ENCODE measurements at regions not wholly inside any gene's neighbourhood (a gene's known extent, or its start where the extent isn't known, plus 50 kb on each side); places are given as distances from the start of the nearest gene placed in this dataset.

GRCh38 chr1:36570478-36571060, 87.9 kb upstream of the CSF3R start:
- no peak for DNase-seq

- DNase-seq: no peak
These were observed 87.3 kb upstream of the CSF3R start for GRCh38 chr1:36570006-36570405.

- DNase-seq: no peak
These were observed 85.1 kb upstream of the CSF3R start for GRCh38 chr1:36567601-36568341.

GRCh38 chr1:36565576-36566501, 83.1 kb upstream of the CSF3R start:
- DNase-seq: no peak

DNA sequence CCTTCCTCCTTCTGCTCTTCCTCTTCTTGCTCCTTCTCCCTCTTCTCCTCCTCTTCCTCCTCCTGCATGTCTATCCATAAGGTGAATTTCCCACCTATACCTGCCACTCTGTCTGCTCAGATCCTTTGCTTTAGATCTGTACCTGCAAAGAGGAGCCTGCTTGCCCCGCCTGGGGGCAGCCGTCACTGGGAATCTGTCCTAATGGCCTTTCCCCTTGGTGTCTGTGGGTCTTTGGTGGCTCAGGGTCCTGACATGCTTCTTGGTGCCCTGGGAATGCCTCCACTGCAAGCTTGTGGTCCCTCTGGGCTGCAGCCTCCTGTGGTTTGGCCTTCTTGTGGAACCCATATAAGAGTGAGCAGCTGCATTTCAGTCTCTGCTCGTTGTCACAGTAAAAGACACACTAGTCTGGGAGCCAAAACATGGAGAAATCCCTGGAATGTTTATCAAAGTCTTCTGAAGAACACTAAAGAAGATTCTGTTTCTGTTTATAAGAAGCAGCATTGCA, 79.5 kb upstream of the CSF3R start:
- DNase-seq: no peak

GRCh38 chr1:36561361-36561724, 78.6 kb upstream of the CSF3R start:
- no peak for DNase-seq

GRCh38 chr1:36560621-36561360, 78.1 kb upstream of the CSF3R start:
- no peak for DNase-seq

GRCh38 chr1:36560177-36560576, 77.5 kb upstream of the CSF3R start:
- no peak for DNase-seq

DNA sequence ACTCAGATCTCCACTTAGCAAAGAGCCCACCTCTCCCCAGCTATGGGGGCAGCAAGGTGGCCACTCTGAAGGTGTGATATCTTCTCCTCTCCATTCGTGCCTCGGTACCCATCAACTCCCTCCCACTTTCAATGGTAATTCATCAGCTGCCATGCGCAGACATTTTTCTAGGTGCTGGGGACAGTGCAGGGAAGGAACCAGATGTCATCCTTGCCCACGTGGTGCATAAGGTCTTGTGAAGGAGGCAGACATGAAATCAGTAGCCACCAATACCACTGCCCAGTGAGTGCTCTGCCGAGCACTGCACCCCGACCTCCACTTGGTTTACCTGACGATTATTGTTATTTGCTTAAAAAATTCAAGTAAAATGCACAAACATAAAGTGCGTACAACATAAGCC, 76.3 kb upstream of the CSF3R start:
- no peak for DNase-seq

DNA sequence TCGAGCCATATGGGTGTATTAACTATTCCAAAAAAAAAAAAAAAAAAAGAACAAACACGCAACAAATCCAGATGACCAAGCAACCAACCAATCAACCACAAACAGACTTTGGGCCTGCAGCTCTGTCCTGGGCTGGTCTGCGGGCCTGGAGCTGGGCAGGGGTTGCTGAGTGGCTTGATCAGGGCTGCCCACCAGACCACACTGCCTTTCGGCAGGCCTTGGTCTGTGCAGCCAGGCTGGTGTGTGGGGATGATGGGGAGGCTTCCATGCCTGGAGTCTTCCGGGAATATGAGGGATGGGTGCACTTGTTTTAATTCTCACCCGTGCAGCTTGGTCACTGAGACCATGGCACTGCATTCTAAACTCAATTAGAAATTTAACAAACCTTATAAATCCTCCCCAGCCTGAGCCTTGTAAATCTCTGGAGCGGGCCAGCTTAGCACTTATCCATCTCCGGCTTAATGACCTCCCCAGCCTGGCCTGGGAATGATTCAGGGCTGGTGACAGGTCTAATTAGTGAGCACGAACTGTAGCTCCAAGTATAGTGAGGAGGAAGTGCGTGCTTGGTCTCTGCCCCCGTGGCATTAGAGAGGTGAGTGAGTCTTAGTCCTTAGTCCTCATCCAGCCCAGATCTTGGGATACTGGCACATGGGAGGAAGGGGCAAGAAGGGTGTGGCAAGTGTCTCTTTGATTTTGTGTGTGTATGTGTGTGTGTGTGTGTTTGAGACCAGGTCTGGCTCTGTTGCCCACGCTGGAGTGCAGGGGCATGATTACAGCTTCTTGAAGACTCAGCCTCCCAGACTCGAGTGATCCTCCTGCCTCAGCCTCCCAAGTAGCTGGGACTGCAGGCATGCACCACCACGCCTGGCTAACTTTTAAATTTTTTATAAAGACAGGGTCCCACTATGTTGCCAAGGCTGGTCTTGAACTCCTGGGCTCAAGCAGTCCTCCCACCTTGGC, 74.6 kb upstream of the CSF3R start:
- no peak for DNase-seq

GRCh38 chr1:36555041-36555440, 72.3 kb upstream of the CSF3R start:
- DNase-seq: no peak

- DNase-seq: no peak
These were observed 71.6 kb upstream of the CSF3R start for GRCh38 chr1:36554323-36554628.

GRCh38 chr1:36553591-36554322, 71.0 kb upstream of the CSF3R start:
- peak; percentile 30 for DNase-seq

DNA sequence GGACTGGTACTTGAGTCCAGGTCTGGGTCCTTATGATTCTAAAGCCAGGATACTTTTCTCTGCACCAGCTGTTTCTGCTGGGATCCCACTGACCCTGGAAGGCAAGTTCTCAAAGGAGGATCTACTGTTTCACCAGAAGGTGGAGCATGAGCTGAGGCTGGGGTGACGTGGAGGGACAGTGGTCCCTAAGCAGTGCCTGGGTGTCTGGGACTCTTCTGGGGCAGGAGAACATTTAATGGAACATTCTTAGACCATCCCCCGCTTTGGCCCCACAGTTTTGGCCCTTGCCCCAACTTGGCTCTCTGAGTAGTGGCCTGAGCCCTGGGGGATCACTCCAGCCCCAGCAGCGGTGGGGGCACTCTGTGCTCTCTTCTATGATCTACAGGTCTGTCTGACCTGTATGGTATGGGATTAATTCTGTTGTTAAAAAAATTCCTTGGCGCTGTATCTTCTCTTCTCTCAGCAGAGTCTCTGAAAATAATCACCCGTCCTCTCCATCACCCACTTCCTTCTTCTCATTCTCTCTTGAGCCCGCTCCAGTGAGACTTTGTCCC, 60.3 kb upstream of the CSF3R start:
- DNase-seq: no peak

- DNase-seq: no peak
These were observed 59.6 kb upstream of the CSF3R start for GRCh38 chr1:36542024-36542961.

DNA sequence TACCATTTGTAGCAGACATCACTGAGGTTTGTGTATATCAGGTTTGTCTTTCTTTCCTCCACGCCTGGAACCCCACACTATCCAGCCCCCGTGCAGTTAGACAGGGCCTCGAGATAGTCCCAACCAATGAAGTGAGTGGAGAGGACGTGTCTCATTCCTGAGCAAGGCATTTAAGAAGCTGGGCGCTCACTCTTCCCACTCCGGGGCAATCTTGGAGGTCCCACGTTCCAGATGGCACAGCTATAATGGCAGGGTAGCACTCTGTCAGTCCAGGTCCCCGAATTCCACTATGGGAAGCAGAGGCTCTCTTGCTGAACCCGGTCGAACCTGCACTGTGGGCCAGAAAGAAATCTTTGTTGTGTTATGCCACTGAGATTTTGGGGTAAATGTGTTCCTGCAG, 57.3 kb upstream of the CSF3R start:
- no peak for DNase-seq

DNA sequence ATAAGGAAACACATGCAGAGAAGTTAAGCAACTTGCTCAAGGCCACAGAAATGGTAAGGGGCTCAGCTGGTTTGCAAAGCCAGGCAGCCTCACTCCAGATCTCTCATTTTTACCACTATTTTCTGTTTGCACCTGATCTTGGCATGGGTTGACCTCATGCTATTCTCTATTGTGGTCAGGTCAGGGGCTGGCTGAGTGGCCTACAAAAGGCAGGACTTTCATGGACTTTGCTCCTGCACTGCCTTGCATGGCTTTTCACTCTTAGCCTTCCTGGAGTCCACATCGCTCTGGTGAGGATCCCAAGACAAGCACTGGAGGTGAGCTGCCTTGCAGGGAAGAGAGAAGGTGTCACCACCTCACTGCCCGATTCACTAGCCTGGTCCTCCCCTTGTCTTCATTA, 56.8 kb upstream of the CSF3R start:
- no peak for DNase-seq

- no peak for DNase-seq
These were observed 55.3 kb upstream of the CSF3R start for GRCh38 chr1:36537991-36538390.

- no peak for DNase-seq
These were observed 54.6 kb upstream of the CSF3R start for GRCh38 chr1:36537190-36537768.
